NCI-H460 (cell line): ENCODE measurements at regions not wholly inside any gene's neighbourhood (a gene's known extent, or its start where the extent isn't known, plus 50 kb on each side); places are given as distances from the start of the nearest gene placed in this dataset.
"Not testable (repeated sequence)": the region's sequence is repeated elsewhere in the genome, so short reads cannot be mapped to it uniquely, and the experiment has no call there.

Experiments
- DNase-seq: peaks from one replicate; pipeline ENCODE4 v3.0.0-alpha.2; 2016; ENCODE audit warnings: low read depth; ENCODE audit errors: extremely low read depth

DNA sequence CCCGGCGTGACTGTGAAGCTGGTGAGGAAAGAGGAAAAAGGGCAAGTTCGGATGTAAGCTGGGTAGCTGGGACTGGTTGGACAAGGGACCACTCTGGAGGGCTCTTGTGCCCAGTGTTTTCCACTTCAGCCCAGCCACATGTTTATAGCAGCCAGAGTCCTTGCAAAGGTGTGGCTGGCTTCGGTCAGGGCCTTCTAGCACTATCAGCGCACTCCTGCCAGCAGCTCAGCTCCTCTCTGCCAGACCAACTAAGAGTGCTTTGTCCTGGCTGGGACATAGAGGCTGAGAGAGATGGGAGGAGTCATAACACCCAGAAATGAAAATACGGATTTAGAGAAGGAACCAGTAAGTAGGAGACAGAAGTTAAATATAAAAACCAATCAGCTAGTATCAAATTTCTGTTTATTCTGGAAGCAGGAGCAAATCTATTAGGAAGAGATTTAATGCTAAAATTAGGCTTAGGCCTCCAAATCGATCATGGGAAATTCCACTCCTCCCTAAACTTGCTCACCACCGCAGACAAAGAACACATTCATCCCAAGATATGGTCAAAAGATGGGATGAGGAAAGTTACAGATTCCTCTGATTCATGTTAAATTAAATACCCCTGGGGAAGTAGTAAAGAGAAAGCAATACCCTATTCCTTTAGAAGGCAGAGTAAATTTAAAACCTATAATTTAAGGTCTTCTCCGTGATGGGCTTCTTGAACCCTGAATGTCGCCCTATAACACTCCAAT, 135.0 kb downstream of the RALA start:
- no peak for DNase-seq

- DNase-seq, result no peak
Observed at GRCh38 chr7:39761449-39761848, 138.1 kb downstream of the RALA start.

DNA sequence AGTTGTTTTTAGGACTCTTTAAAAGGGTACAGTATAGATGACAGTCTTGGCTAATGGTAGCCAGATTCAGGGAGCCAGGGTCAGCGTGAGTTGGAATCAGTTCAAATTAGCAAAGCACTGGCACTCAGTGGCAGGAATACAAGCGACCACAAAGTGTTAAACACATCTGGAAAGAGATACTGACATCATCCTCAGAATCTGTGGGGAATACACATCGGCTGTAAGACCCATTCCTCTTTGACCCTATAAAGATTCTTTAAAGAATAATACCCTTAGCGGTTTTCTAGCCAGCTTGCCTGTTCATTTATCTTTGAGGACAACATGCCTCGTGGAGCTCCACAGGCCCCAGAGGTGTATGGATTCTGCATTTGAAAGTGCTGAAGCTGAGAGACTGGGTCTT, 139.1 kb downstream of the RALA start:
- not testable (repeated sequence) for DNase-seq

DNA sequence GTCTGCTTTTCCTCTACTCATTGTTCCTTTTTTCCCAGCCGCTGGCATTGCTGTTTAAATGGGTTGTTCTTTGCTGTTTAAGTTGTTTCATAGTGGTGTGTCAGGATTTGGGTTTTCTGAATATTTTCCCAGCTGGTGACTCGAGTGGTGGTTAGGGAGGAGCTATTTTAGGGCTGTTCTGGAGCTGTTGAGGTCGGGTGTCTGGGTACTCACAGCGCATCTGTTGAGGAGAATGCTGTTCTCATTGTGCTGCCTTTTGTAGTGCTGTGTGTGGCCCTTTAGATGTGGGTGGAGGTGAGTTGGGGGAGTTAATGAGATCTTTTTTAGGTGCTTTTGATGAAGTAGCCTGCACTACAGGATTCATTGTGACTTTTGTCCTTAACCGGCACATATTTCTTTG, 139.5 kb downstream of the RALA start:
- DNase-seq, result not testable (repeated sequence)

- DNase-seq, result not testable (repeated sequence)
Observed at GRCh38 chr7:39765833-39766232, 142.5 kb downstream of the RALA start.

DNA sequence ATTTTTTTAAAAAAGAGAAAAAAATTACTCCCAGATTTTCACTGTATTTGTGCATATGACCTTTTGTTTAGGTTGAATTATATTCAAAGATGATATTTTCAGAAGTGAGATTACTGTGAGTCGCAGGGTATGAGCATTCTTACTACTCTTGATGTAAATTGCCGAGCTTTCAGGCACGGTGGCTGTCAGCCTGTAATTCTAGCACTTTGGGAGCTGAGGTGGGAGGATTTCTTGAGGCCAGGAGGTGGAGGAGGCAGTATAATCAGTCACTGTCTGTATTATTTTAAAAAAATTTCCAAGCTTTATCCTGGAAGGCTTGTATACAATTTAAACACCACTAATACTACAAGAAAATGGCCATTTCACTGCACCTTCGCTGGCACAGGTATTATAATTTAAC, 145.1 kb downstream of the RALA start:
- DNase-seq, result not testable (repeated sequence)

GRCh38 chr7:39774341-39774851, 151.0 kb downstream of the RALA start:
- DNase-seq, result not testable (repeated sequence)

DNA sequence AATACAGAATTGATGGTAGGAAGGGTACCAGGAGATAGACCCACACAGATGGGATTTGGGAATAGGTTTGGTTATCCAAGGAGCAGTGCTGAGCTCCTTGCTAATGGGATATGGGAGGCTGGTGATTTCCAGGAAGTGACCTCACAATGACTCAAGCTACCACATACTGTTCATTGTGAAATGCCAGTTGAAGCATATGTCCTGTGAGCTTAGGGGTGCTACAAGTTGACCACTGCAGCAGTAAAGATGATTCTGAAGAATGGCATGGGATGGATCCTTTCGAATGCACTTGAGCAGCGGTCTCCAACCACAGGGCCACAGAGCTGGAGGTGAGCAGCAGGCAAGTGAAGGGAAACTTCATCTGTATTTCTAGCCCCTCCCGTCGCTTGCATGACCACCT, 158.2 kb downstream of the RALA start:
- not testable (repeated sequence) for DNase-seq

GRCh38 chr7:39786440-39786839, 163.1 kb downstream of the RALA start:
- DNase-seq, result not testable (repeated sequence)

- not testable (repeated sequence) for DNase-seq
Observed at GRCh38 chr7:39791035-39791434, 159.0 kb upstream of the CDK13 start.

GRCh38 chr7:39791911-39792310, 158.1 kb upstream of the CDK13 start:
- not testable (repeated sequence) for DNase-seq

DNA sequence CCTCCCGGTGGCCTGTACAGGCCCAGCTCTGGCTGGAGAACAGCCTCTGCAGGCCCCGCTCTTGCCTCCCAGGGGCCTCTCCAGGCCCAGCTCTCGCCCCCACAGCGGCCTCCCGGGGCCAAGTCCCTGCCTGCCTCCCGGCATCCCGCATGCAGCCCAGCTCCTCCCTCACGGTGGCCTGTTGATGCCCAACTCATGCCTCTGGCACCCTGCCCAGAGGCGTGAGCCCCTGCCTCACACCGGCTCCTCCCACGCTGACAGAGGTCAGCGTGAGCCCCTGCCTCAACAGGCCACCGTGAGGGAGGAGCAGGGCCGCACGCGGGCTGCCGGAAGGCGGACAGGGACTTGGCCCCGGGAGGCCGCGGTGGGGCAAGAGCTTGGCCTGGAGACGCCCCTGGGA, 157.0 kb upstream of the CDK13 start:
- not testable (repeated sequence) for DNase-seq

GRCh38 chr7:39793851-39794250, 156.2 kb upstream of the CDK13 start:
- not testable (repeated sequence) for DNase-seq

DNA sequence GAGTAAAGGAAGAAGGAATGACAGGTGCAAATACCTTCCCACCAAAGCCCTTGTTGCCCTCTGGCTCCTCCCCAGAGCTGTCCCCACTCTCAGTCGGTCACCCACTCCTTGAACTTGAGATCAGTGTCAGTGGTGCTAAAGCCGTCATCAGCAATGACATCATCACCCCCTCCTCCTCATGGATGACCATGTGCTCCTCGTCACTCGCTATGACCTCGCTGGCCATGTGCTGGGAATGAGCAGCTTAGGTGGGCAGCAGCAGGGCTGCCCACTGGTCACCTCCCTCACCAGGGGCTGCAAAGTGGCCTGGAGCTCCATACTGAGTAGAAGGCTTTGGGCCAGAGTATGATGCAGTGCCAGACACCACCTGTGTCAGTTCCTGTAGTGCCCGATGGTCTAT, 153.1 kb upstream of the CDK13 start:
- not testable (repeated sequence) for DNase-seq

GRCh38 chr7:39798077-39798476, 152.0 kb upstream of the CDK13 start:
- DNase-seq, result not testable (repeated sequence)

- DNase-seq, result no peak
Observed at GRCh38 chr7:39808796-39809481, 141.1 kb upstream of the CDK13 start.

- no peak for DNase-seq
Observed at GRCh38 chr7:39810204-39810642, 139.8 kb upstream of the CDK13 start.

DNA sequence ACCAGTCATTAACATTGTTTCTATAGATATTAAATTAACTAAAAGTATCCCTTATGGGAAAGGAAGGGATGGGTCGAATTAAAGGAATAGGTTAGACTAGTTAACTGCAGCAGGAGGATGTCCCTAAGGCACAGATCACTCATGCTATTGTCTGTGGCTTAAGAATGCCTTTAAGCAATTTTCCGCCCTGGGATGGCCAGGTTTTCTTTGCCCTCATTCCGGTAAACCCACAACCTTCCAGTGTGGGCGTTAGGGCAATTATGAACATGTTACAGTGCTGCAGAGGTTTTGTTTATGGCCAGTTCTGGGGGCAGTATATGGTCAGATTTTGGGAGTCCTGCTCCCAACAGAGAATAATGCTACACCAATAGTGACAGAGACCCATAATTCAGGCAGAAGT, 139.3 kb upstream of the CDK13 start:
- DNase-seq, result no peak

GRCh38 chr7:39811161-39811614, 138.9 kb upstream of the CDK13 start:
- DNase-seq, result no peak

GRCh38 chr7:39816462-39817060, 133.5 kb upstream of the CDK13 start:
- no peak for DNase-seq

DNA sequence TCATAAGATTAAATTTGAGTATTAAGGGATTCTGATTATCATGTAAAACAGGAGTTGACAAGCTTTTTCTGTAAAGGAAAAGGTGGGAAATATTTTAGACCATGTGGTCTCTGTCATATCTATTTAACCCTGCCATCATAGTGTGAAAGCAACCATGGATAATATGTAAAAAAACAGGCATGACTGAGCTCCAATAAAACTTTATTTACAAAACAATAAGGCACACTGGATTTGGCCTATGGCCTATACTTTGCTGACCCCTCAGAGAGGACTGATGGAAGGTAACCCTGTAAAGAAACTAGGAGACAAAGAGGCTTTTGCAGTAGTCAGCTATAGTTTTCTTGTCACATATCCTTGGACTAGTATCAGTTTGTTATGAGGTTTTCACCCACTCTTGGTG, 130.5 kb upstream of the CDK13 start:
- DNase-seq, result no peak
